Upper lobe of left lung (tissue), 4 donors: ENCODE measurements at regions not wholly inside any gene's neighbourhood (a gene's known extent, or its start where the extent isn't known, plus 50 kb on each side); places are given as distances from the start of the nearest gene placed in this dataset.

ENCODE experiments used
- CTCF ChIP-seq, 6 experiments: fragments of 450-650 bp in 4 of 6; fragments of 200-600 bp in 2 of 6; sonication (generic) in 2 of 6; IDR thresholded peaks; one replicate each; pipeline ENCODE4 v1.5.1; 2016 to 2019; ENCODE audit warnings: antibody characterized with exemption in 6 of 6
- POLR2A ChIP-seq, 4 donors: fragments of 450-650 bp; IDR thresholded peaks; one replicate each; pipeline ENCODE4 v1.5.1; 2016 to 2017; ENCODE audit warnings: antibody characterized with exemption in 4 of 4, mild to moderate bottlenecking in 2 of 4
- POLR2AphosphoS5 ChIP-seq, 2 donors: sonication (generic); formaldehyde crosslinking; IDR thresholded peaks; one replicate each; pipeline ENCODE4 v1.5.1; 2017; ENCODE audit warnings: antibody characterized with exemption in 2 of 2

GRCh38 chr22:48491451-48491941 is 1336.2 kb downstream of the BRD1 start:
- no peak for TF ChIP-seq CTCF (IDR thresholded peaks at IDR 0.05)
- TF ChIP-seq POLR2A (IDR thresholded peaks at IDR 0.05), result no peak
- no peak for TF ChIP-seq POLR2AphosphoS5 (IDR thresholded peaks at IDR 0.05)
